ENCODE measurements at regions not wholly inside any gene's neighbourhood (a gene's known extent, or its start where the extent isn't known, plus 50 kb on each side); places are given as distances from the start of the nearest gene placed in this dataset.

- no peak for ATAC-seq
- no peaks in the 10 kb centered on the region for H3K9me3 ChIP-seq (ENCODE audit: control insufficient read depth in 1 of 2, insufficient read depth in 1 of 2, low read depth in 1 of 2, low read length in 2 of 2)
Observed at GRCh38 chr4:12445711-12446235, 1017.1 kb upstream of the HS3ST1 start.

More at GRCh38 chr4:12445711-12446235, 1017.1 kb upstream of the HS3ST1 start:
- H2AFZ ChIP-seq (ENCODE audit: low read depth, low read length, poor library complexity, severe bottlenecking): no peak overlapping the region
- ChIA-PET POLR2A (no interaction called here), RAD21 (ENCODE audit: low non-redundant PET in 1 of 2, low total read pairs in 2 of 2, uncharacterized antibody in 2 of 2, unreplicated experiment in 2 of 2) (no interaction called here), CTCF (no interaction called here)
- H3K27ac ChIP-seq (ENCODE audit: low read depth, low read length): no peak overlapping the region
- DNase-seq (ENCODE audit: low read depth, low spot score): no peak
- no peaks in the 10 kb centered on the region for H3K9me2 ChIP-seq (ENCODE audit: insufficient read depth)
- BruUV-seq (replicated peaks): no TSS peak
- intact Hi-C loops (cut with micrococcal nuclease): no loop called here
- H3K4me2 ChIP-seq (ENCODE audit: low read length): no peak overlapping the region
- H3K9ac ChIP-seq (ENCODE audit: low read length): no peak overlapping the region
- H3K36me3 ChIP-seq (ENCODE audit: control insufficient read depth in 1 of 2, insufficient read depth in 2 of 2, low read length in 2 of 2): no peaks in the 10 kb centered on the region
- TF ChIP-seq CEBPB (IDR thresholded peaks at IDR 0.05; ENCODE audit: low read depth): no peak
- no peak for TF ChIP-seq REST (IDR thresholded peaks at IDR 0.05; ENCODE audit: low read depth)
- no peak for TF ChIP-seq MAX (IDR thresholded peaks at IDR 0.05)
- no peak for TF ChIP-seq ELF1 (IDR thresholded peaks at IDR 0.05; ENCODE audit: borderline replicate concordance, low read depth)
- no peak for TF ChIP-seq JUND (IDR thresholded peaks at IDR 0.05)
- no peak for TF ChIP-seq CTCF (IDR thresholded peaks at IDR 0.05 in 2 of 3, conservative IDR thresholded peaks at IDR 0.05 in 1 of 3; ENCODE audit: borderline replicate concordance in 1 of 3, insufficient read depth in 1 of 3, low read depth in 2 of 3, low read length in 2 of 3)
- no peak for TF ChIP-seq ZNF274 (IDR thresholded peaks at IDR 0.05; ENCODE audit: low read depth, low read length)
- TF ChIP-seq ATF3 (IDR thresholded peaks at IDR 0.05): no peak
- TF ChIP-seq CBX3 (IDR thresholded peaks at IDR 0.05; ENCODE audit: low read depth): no peak
- no peak for TF ChIP-seq SIN3A (IDR thresholded peaks at IDR 0.05; ENCODE audit: low read depth)
- TF ChIP-seq POLR2AphosphoS5 (IDR thresholded peaks at IDR 0.05; ENCODE audit: low read depth, low read length): no peak
- no peak for TF ChIP-seq YY1 (IDR thresholded peaks at IDR 0.05; ENCODE audit: extremely low read depth, insufficient replicate concordance, low read depth, low read length)
- H4K20me1 ChIP-seq (ENCODE audit: insufficient read depth): no peaks in the 10 kb centered on the region
- H3K4me3 ChIP-seq (replicated peaks in 1 of 2; ENCODE audit: low read depth in 1 of 2, low read length in 2 of 2): no peak overlapping the region
- H3K4me1 ChIP-seq (ENCODE audit: control insufficient read depth in 1 of 2, insufficient read depth in 2 of 2, low read length in 2 of 2): no peaks in the 10 kb centered on the region
- no peaks in the 10 kb centered on the region for H3K79me2 ChIP-seq (ENCODE audit: insufficient read depth, low read length)
- H3K27me3 ChIP-seq (ENCODE audit: insufficient read depth, low read length): no peaks in the 10 kb centered on the region
